ENCODE measurements at regions not wholly inside any gene's neighbourhood (a gene's known extent, or its start where the extent isn't known, plus 50 kb on each side); places are given as distances from the start of the nearest gene placed in this dataset.

DNA sequence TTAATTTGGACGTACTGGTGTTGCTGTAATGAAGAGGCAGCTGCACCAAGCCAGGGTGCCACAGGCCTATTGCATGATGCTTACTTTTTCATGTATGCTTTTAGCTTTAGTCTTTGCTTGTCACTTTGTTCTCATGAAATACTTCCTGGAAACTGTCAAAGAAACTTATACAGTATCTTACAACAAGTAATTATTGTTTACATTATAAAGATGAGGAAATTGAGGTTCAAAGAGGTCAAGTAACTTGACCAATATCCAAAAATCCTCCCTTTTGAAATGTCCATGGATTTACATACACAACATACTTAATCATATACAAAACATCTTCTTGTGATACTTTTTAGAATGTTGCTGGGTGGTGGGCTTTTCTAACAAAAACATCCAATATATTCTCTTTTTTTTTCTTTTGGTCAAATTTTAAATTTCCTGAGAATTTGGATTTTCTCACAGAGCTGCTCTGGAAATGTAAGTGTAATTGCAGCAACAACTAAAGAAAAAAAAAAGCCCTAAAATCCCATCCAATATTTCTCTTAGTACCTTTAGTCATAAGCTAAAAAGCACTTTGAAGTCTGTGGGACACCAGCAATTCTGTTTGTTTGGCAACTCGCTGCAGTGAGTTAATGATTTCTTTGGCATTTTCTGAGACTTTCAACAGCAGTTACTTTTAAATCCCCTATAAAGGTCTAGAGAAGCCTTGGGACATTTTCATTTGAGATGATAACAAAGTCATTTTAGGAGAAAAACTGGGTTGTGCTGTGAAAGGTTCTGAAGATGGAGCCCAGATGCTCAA lies 500.6 kb upstream of the IGFBP3 start:
- DNase-seq (no peak), ATAC-seq (ENCODE audit: low read depth) (no peak)
- no peaks in the 10 kb centered on the region for H3K9me1 ChIP-seq (ENCODE audit: insufficient read depth, low read length)
- CTCF ChIA-PET, result no interaction called here
- no peaks in the 10 kb centered on the region for H3K27me3 ChIP-seq (ENCODE audit: control insufficient read depth, insufficient read depth, low read length)
- no peak overlapping the region for H2BK5ac ChIP-seq (ENCODE audit: low read depth, low read length, poor library complexity, severe bottlenecking)
- no peak overlapping the region for H3K9ac ChIP-seq (ENCODE audit: low read depth, low read length)
- no peak overlapping the region for H4K5ac ChIP-seq (ENCODE audit: low read depth, low read length)
- H3K27ac ChIP-seq (ENCODE audit: insufficient read depth, low read length), result no peak overlapping the region
- WGBS, 2 experiments (ENCODE audit: extremely low coverage in 2 of 2, insufficient read length in 1 of 2), result 60% methylated on average over 1 of the region's 2 CpGs; no CpG with 5 or more reads in 1 of the 2 experiments
- no peaks in the 10 kb centered on the region for H4K20me1 ChIP-seq (ENCODE audit: insufficient read depth, low read length)
- no peak for TF ChIP-seq RFX5 (IDR thresholded peaks at IDR 0.05; ENCODE audit: low read depth, low read length)
- TF ChIP-seq MXI1 (IDR thresholded peaks at IDR 0.05; ENCODE audit: borderline replicate concordance, low read depth, low read length), result no peak
- TF ChIP-seq CEBPB (IDR thresholded peaks at IDR 0.05; ENCODE audit: low read depth, low read length), result no peak
- TF ChIP-seq MAFK (IDR thresholded peaks at IDR 0.05; ENCODE audit: low read depth, low read length), result no peak
- no peak for TF ChIP-seq POLR2A (IDR thresholded peaks at IDR 0.05; ENCODE audit: low read depth, low read length)
- TF ChIP-seq RCOR1 (IDR thresholded peaks at IDR 0.05; ENCODE audit: insufficient replicate concordance, low read length), result no peak
- TF ChIP-seq, protein P1, sequence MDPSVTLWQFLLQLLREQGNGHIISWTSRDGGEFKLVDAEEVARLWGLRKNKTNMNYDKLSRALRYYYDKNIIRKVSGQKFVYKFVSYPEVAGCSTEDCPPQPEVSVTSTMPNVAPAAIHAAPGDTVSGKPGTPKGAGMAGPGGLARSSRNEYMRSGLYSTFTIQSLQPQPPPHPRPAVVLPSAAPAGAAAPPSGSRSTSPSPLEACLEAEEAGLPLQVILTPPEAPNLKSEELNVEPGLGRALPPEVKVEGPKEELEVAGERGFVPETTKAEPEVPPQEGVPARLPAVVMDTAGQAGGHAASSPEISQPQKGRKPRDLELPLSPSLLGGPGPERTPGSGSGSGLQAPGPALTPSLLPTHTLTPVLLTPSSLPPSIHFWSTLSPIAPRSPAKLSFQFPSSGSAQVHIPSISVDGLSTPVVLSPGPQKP (IDR thresholded peaks at IDR 0.05; ENCODE audit: borderline replicate concordance, low read depth, low read length), result no peak
- no peak for TF ChIP-seq RAD21 (IDR thresholded peaks at IDR 0.05; ENCODE audit: low read length)
- TF ChIP-seq CHD1 (IDR thresholded peaks at IDR 0.05; ENCODE audit: low read depth, low read length), result no peak
- no peak for TF ChIP-seq BHLHE40 (IDR thresholded peaks at IDR 0.05; ENCODE audit: low read depth, low read length)
- TF ChIP-seq NFE2L2 (IDR thresholded peaks at IDR 0.05; ENCODE audit: low read depth, low read length), result no peak
- no peak for TF ChIP-seq CTCF (conservative IDR thresholded peaks at IDR 0.05; ENCODE audit: low read depth, low read length)
- no peak for TF ChIP-seq FOS (IDR thresholded peaks at IDR 0.05; ENCODE audit: low read depth, low read length)
- TF ChIP-seq MAZ (IDR thresholded peaks at IDR 0.05; ENCODE audit: borderline replicate concordance, low read depth, low read length), result no peak
- no peak for TF ChIP-seq SMC3 (IDR thresholded peaks at IDR 0.05; ENCODE audit: low read depth, low read length)
- no peak for TF ChIP-seq USF2 (IDR thresholded peaks at IDR 0.05; ENCODE audit: low read depth, low read length)
- H2BK20ac ChIP-seq (ENCODE audit: low read depth, low read length), result no peak overlapping the region; the same call in 1 of the 2 replicates
- dilution Hi-C loops (cut with HindIII; ENCODE audit: low sequenced_read_pairs, unreplicated experiment) (no loop called here), intact Hi-C loops (cut with micrococcal nuclease) (no loop called here), in situ Hi-C loops (cut with MboI; ENCODE audit: low sequenced_read_pairs) (no loop called here)
- no peak overlapping the region for H3K14ac ChIP-seq (replicated peaks; ENCODE audit: low read depth, low read length)
- no peak overlapping the region for H2AK5ac ChIP-seq (ENCODE audit: low read depth, low read length)
- H3K23ac ChIP-seq (ENCODE audit: low read depth, low read length), result no peak overlapping the region
- H2AK9ac ChIP-seq (replicated peaks; ENCODE audit: low read depth, low read length, poor library complexity), result no peak overlapping the region
- no peak overlapping the region for H2BK120ac ChIP-seq (ENCODE audit: low read depth, low read length)
- no peak overlapping the region for H3K4me2 ChIP-seq (ENCODE audit: low read depth, low read length)
- H3K9me3 ChIP-seq (ENCODE audit: control insufficient read depth, insufficient read depth, low read length), result no peaks in the 10 kb centered on the region
- H3K56ac ChIP-seq (ENCODE audit: extremely low read depth, insufficient read depth, low read length), result no peak overlapping the region
- no peak overlapping the region for H3K18ac ChIP-seq (ENCODE audit: low read depth, low read length)
- H3K36me3 ChIP-seq (ENCODE audit: control insufficient read depth, insufficient read depth, low read length), result no peaks in the 10 kb centered on the region
- H3K4me3 ChIP-seq (ENCODE audit: insufficient read depth, low read depth, low read length), result no peak overlapping the region
- POLR2A ChIA-PET (ENCODE audit: unreplicated experiment), result no interaction called here
- BruUV-seq (replicated peaks), result no TSS peak
- no peak overlapping the region for H2BK15ac ChIP-seq (ENCODE audit: low read depth, low read length)
- no peaks in the 10 kb centered on the region; the same call in none of the 2 replicates for H3K4me1 ChIP-seq (ENCODE audit: control insufficient read depth, insufficient read depth, low read length)
- no peak overlapping the region for H2AFZ ChIP-seq (replicated peaks; ENCODE audit: low read length, poor library complexity)
- H3K79me1 ChIP-seq (ENCODE audit: low read depth in 1 of 2, low read length in 2 of 2), result no peaks in the 10 kb centered on the region
- H4K8ac ChIP-seq (ENCODE audit: low read depth in 2 of 2, low read length in 2 of 2), result no peak overlapping the region
- H4K91ac ChIP-seq (ENCODE audit: insufficient read depth, low read depth, low read length), result no peak overlapping the region
- no peak overlapping the region for H3K4ac ChIP-seq (ENCODE audit: low read depth, low read length)

Data from IMR-90 (cell line).